GM21360 (cell line): ENCODE measurements at regions not wholly inside any gene's neighbourhood (a gene's known extent, or its start where the extent isn't known, plus 50 kb on each side); places are given as distances from the start of the nearest gene placed in this dataset.

ENCODE experiments used
- ATAC-seq: cut with Tn5 transposase; IDR thresholded peaks from one replicate; pipeline ENCODE4 v1.9.1; 2021; ENCODE audit warnings: mild to moderate bottlenecking, moderate library complexity; ENCODE audit not compliant: unreplicated experiment

- ATAC-seq = no peak
These were observed 190.7 kb upstream of the NCAM1 start for GRCh38 chr11:112770487-112770886.

- no peak for ATAC-seq
These were observed 189.4 kb upstream of the NCAM1 start for GRCh38 chr11:112771851-112772250.

GRCh38 chr11:112773264-112773663, 188.0 kb upstream of the NCAM1 start:
- no peak for ATAC-seq

GRCh38 chr11:112776834-112777233, 184.4 kb upstream of the NCAM1 start:
- no peak for ATAC-seq

- no peak for ATAC-seq
These were observed 183.9 kb upstream of the NCAM1 start for GRCh38 chr11:112777283-112777751.

- no peak for ATAC-seq
These were observed 182.9 kb upstream of the NCAM1 start for GRCh38 chr11:112778091-112778876.

- no peak for ATAC-seq
These were observed 182.3 kb upstream of the NCAM1 start for GRCh38 chr11:112778877-112779266.

- no peak for ATAC-seq
These were observed 180.7 kb upstream of the NCAM1 start for GRCh38 chr11:112780351-112781087.

- ATAC-seq = no peak
These were observed 177.3 kb upstream of the NCAM1 start for GRCh38 chr11:112783945-112784322.

GRCh38 chr11:112784323-112785073, 176.7 kb upstream of the NCAM1 start:
- ATAC-seq = no peak

GRCh38 chr11:112785149-112785548, 176.1 kb upstream of the NCAM1 start:
- ATAC-seq = no peak

GRCh38 chr11:112785719-112786118, 175.5 kb upstream of the NCAM1 start:
- no peak for ATAC-seq

GRCh38 chr11:112786196-112786595, 175.0 kb upstream of the NCAM1 start:
- no peak for ATAC-seq

- ATAC-seq = no peak
These were observed 174.2 kb upstream of the NCAM1 start for GRCh38 chr11:112786886-112787530.

GRCh38 chr11:112789481-112789880, 171.7 kb upstream of the NCAM1 start:
- no peak for ATAC-seq

- no peak for ATAC-seq
These were observed 170.9 kb upstream of the NCAM1 start for GRCh38 chr11:112790286-112790685.

- ATAC-seq = no peak
These were observed 169.2 kb upstream of the NCAM1 start for GRCh38 chr11:112792070-112792469.

GRCh38 chr11:112793416-112793815, 167.8 kb upstream of the NCAM1 start:
- ATAC-seq = no peak

GRCh38 chr11:112794331-112794846, 166.8 kb upstream of the NCAM1 start:
- no peak for ATAC-seq

GRCh38 chr11:112795142-112795815, 165.9 kb upstream of the NCAM1 start:
- ATAC-seq = peak; percentile 76
